ENCODE measurements at regions not wholly inside any gene's neighbourhood (a gene's known extent, or its start where the extent isn't known, plus 50 kb on each side); places are given as distances from the start of the nearest gene placed in this dataset.
A peak's percentile ranks its signal among the peaks of the same experiment; 100 is the strongest.
"Not testable (repeated sequence)": the region's sequence is repeated elsewhere in the genome, so short reads cannot be mapped to it uniquely, and the experiment has no call there.

DNA sequence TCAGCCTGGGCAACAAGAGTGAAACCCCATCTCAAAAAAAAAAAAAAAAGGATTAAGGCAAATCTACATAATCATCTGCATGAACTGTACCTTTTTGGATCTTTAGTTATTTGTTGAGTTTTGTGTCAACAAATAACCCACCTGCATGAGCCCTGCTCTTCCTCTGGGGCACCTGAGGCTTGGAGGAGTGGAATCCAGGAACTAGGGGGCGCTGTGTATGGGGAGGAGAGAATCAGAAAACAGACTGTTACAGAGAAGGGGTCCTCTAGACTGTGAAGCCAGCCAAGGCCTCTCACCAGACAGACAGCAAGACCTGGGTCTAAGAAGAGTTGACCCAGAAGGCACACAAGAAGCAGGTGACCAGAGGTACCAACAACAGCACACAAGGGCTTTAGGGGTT is 682.8 kb upstream of the NRP1 start:
- TF ChIP-seq, protein P1, sequence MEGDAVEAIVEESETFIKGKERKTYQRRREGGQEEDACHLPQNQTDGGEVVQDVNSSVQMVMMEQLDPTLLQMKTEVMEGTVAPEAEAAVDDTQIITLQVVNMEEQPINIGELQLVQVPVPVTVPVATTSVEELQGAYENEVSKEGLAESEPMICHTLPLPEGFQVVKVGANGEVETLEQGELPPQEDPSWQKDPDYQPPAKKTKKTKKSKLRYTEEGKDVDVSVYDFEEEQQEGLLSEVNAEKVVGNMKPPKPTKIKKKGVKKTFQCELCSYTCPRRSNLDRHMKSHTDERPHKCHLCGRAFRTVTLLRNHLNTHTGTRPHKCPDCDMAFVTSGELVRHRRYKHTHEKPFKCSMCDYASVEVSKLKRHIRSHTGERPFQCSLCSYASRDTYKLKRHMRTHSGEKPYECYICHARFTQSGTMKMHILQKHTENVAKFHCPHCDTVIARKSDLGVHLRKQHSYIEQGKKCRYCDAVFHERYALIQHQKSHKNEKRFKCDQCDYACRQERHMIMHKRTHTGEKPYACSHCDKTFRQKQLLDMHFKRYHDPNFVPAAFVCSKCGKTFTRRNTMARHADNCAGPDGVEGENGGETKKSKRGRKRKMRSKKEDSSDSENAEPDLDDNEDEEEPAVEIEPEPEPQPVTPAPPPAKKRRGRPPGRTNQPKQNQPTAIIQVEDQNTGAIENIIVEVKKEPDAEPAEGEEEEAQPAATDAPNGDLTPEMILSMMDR (IDR thresholded peaks at IDR 0.05; ENCODE audit: control insufficient read depth, insufficient read depth, low read depth, low read length, missing control alignments) = no peak
- H3K4me3 ChIP-seq (ENCODE audit: control insufficient read depth, low read depth, low read length) = no peak overlapping the region
- no peak for DNase-seq (ENCODE audit: low read depth)

DNA sequence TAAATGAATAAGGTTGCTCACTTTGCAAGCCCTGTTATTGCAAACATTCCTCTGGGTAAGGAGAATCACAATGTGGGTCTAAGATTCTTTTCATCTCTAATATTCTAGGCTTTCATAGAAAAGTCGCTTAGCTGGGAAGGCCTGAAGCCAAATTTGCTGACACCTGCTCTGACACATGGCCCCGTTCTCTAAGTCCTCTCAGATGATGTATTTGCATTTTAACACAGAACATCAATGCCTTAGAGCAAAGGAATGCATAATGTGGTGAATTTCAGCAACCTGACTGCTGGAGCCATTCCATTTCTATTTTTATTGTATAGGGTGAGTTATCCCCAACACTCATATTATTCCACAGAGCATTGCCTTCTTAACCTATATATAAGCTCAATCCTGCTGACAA is 682.1 kb upstream of the NRP1 start:
- TF ChIP-seq, protein P1 (IDR thresholded peaks at IDR 0.05; ENCODE audit: control insufficient read depth, insufficient read depth, low read depth, low read length, missing control alignments) = no peak
- no peak overlapping the region for H3K4me3 ChIP-seq (ENCODE audit: control insufficient read depth, low read depth, low read length)
- no peak for DNase-seq (ENCODE audit: low read depth)

DNA sequence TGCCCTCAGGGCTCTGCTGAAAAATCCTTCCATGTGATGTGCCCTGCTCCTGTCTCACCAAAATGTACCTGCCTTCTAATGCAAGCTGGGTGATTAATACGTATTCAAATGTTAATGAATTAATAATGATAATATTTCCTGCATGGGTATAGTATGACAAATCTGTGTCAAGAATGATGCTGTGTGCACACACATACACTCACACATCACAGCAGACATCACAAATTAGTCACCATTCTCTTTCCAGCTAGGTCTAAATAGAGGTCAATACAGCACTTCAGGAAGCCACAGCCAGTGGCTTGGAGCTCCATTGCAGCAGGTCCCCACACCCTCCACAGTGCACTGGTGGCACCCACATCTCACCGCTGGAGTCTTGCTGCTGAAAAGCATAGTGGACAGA is 681.2 kb upstream of the NRP1 start:
- DNase-seq (ENCODE audit: low read depth) = no peak
- no peak overlapping the region for H3K4me3 ChIP-seq (ENCODE audit: control insufficient read depth, low read depth, low read length)
- TF ChIP-seq, protein P1 (IDR thresholded peaks at IDR 0.05; ENCODE audit: control insufficient read depth, insufficient read depth, low read depth, low read length, missing control alignments) = no peak

DNA sequence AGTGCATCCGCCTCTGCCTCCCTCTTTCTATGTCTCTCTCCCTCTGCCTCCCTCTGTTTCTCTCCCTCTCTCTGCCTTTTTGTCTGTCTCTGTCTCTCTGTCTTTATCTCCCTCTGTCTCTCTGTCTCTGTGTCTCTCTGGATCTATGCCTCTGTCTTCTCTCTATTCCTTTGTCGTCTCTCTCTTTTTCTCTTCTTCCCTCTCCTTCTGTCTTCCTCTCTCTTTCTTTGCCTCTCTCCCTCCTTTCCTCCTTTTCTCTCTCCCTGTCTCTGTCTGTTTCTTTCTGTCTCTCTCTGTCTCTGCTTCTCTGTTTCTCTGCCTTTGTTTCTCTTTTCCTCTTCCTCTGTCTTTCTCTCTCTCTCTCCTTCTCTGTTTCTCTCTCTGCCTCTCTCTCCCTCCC is 678.8 kb upstream of the NRP1 start:
- H3K4me3 ChIP-seq (ENCODE audit: control insufficient read depth, low read depth, low read length) = no peak overlapping the region
- no peak for DNase-seq (ENCODE audit: low read depth)
- TF ChIP-seq, protein P1 (IDR thresholded peaks at IDR 0.05; ENCODE audit: control insufficient read depth, insufficient read depth, low read depth, low read length, missing control alignments) = no peak

DNA sequence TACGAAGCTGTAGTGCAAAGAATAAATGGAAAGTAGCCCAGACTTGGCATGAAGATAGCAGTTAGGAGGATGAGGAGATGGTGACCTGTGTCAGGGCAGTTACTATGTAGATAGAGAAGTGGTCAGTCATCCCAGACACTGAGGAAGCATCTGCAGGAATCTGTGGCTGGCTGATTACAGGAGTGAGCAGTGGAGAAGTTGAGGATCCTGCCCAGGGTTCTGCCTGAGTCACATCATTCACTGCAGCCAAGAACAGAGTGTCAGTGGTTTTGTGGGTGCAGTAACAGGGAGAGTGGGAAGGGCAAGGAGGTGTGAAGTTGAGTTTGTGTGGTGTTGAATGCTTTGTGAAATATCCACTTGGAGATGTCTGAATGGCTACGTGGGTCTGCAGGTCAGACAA is 676.4 kb upstream of the NRP1 start:
- TF ChIP-seq, protein P1 (IDR thresholded peaks at IDR 0.05; ENCODE audit: control insufficient read depth, insufficient read depth, low read depth, low read length, missing control alignments) = no peak
- no peak overlapping the region for H3K4me3 ChIP-seq (ENCODE audit: control insufficient read depth, low read depth, low read length)
- peak; percentile 3 for DNase-seq (ENCODE audit: low read depth)

DNA sequence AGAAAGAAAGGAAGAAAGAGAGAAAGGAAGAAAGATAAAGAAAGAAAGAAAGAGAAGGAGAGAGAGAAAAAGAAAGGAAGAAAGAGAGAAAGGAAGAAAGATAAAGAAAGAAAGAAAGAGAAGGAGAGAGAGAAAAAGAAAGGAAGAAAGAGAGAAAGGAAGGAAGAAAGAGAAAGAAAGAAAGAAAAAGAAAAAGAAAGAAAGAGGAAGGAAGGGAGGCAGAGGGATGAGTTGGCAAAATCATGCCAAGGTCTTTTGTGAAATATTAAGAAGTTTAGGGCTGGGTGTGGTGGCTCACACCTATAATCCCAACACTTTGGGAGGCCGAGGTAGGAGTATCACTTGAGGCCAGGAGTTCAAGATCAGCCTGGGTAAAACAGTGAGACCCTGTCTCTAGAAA is 675.8 kb upstream of the NRP1 start:
- not testable (repeated sequence) for H3K4me3 ChIP-seq (ENCODE audit: control insufficient read depth, low read depth, low read length); DNase-seq (ENCODE audit: low read depth)

DNA sequence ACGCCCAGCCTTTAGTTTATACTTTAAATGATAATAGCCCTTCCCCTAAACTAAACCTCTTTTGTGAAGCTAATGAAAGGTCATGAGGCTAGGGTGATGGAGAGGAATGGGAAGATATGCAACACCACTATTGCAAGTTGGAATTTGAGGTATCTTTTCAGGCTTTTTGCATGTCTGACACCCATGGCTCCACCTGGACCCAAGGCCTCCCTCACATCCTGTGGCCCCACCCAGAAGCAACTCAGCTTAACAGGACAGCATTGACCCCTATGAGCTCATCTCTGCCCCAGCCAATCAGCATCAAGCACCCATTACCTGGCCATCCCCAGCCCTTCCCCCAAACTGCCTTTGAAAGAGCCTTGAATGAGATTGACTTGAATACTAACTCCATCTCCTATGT is 674.2 kb upstream of the NRP1 start:
- no peak for DNase-seq (ENCODE audit: low read depth)
- H3K4me3 ChIP-seq (ENCODE audit: control insufficient read depth, low read depth, low read length) = no peak overlapping the region
- TF ChIP-seq, protein P1 (IDR thresholded peaks at IDR 0.05; ENCODE audit: control insufficient read depth, insufficient read depth, low read depth, low read length, missing control alignments) = no peak

All from AG09309 (cell line).